Vagina (tissue), 2 donors: ENCODE measurements at regions not wholly inside any gene's neighbourhood (a gene's known extent, or its start where the extent isn't known, plus 50 kb on each side); places are given as distances from the start of the nearest gene placed in this dataset.

ENCODE experiments used
- CTCF ChIP-seq, 3 experiments: fragments of 450-650 bp in 2 of 3; fragments of 200-600 bp in 1 of 3; sonication (generic) in 1 of 3; IDR thresholded peaks; one replicate each; pipeline ENCODE4 v1.5.1; 2017 to 2019; ENCODE audit warnings: antibody characterized with exemption in 3 of 3, mild to moderate bottlenecking in 2 of 3, moderate library complexity in 2 of 3
- POLR2A ChIP-seq, 2 donors: fragments of 450-650 bp; IDR thresholded peaks; one replicate each; pipeline ENCODE4 v1.6.1; 2017; ENCODE audit warnings: antibody characterized with exemption in 2 of 2, mild to moderate bottlenecking in 2 of 2, moderate library complexity in 2 of 2
- POLR2AphosphoS5 ChIP-seq, 2 donors: sonication (generic); formaldehyde crosslinking; IDR thresholded peaks; one replicate each; pipeline ENCODE4 v1.9.0; 2017; ENCODE audit warnings: antibody characterized with exemption in 2 of 2, mild to moderate bottlenecking in 2 of 2, low read depth in 1 of 2; ENCODE audit not compliant: insufficient read depth in 1 of 2

GRCh38 chr12:113651662-113652061 lies 180.0 kb upstream of the LHX5 start:
- no peak for TF ChIP-seq CTCF (IDR thresholded peaks at IDR 0.05)
- TF ChIP-seq POLR2A (IDR thresholded peaks at IDR 0.05) = no peak
- no peak for TF ChIP-seq POLR2AphosphoS5 (IDR thresholded peaks at IDR 0.05; ENCODE audit: insufficient read depth in 1 of 2, low read depth in 1 of 2)
